Peyer's patch (tissue), 4 donors: ENCODE measurements at regions not wholly inside any gene's neighbourhood (a gene's known extent, or its start where the extent isn't known, plus 50 kb on each side); places are given as distances from the start of the nearest gene placed in this dataset.

Source experiments
- DNase-seq, 3 donors: peaks; one replicate each; pipeline ENCODE4 v3.0.0-alpha.2; 2017 to 2019
- H3K27ac ChIP-seq, 4 donors: fragments of 200-600 bp; sonication (generic); one replicate each; pipeline ENCODE4 v1.5.1; 2016 to 2019
- H3K27me3 ChIP-seq, 2 donors: fragments of 200-600 bp; sonication (generic); one replicate each; pipeline ENCODE4 v1.5.1; 2019
- H3K36me3 ChIP-seq, 3 donors: fragments of 200-600 bp; sonication (generic); one replicate each; pipeline ENCODE4 v1.5.1; 2016 to 2019
- H3K4me1 ChIP-seq, 4 donors: fragments of 200-600 bp; sonication (generic); one replicate each; pipeline ENCODE4 v1.5.1; 2016 to 2019
- H3K4me3 ChIP-seq, 4 donors: fragments of 200-600 bp; sonication (generic); 1 replicate in 3 of 4; 2 replicates in 1 of 4; pipeline ENCODE4 v1.5.1; 2016 to 2019; ENCODE audit warnings: mild to moderate bottlenecking in 1 of 4
- H3K9me3 ChIP-seq, 4 donors: fragments of 200-600 bp; sonication (generic); one replicate each; pipeline ENCODE4 v1.5.1; 2016 to 2019; ENCODE audit warnings: mild to moderate bottlenecking in 1 of 4
- POLR2A ChIP-seq, 2 donors: fragments of 450-650 bp; IDR thresholded peaks; one replicate each; pipeline ENCODE4 v1.5.1; 2017; ENCODE audit warnings: antibody characterized with exemption in 2 of 2, mild to moderate bottlenecking in 2 of 2, moderate library complexity in 2 of 2
- TF ChIP-seq, protein P1 (sequence below), 6 experiments: fragments of 450-650 bp in 4 of 6; fragments of 200-600 bp in 2 of 6; sonication (generic) in 1 of 6; IDR thresholded peaks; one replicate each; pipeline ENCODE4 v1.5.1; 2017 to 2019; ENCODE audit warnings: antibody characterized with exemption in 6 of 6, mild to moderate bottlenecking in 3 of 6, moderate library complexity in 1 of 6

DNA sequence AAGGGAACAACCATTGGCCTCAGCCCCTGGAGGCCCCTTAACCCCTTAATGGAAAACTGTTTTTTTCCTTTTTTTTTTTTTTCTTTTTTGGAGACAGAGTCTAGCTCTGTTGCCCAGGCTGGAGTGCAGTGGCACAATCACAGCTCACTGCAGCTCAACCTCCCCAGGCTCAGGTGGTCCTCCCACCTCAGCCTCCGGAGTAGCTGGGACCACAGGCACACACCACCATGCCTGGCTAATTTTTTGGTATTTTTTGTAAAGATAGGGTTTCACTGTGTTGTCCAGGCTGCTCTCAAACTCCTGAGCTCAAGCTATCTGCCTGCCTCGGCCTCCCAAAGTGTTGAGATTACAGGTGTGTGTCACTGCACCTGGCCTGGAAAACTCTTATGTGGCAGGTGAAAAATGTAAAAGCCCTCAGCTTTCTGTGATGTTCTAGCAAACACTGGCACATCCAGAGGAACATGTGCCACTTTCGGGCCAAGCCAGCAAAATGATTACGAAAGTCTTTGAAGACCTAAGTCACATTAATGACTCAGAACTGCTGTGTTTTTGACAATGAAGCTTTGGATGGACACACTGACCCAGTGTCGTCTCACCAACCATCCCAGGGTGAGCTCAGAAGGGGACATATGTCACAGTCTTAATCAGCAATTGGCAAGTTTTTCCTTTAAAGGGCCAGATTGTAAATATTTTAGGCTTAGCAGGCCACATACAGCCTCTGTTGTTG lies 189.3 kb upstream of the TPM1 start:
- no peak for DNase-seq
- no peaks in the 10 kb centered on the region for H3K9me3 ChIP-seq
- peaks cover 0 to 7% (median 0%) of the 10 kb centered on the region in 4 donors for H3K4me1 ChIP-seq
- TF ChIP-seq POLR2A (IDR thresholded peaks at IDR 0.05), result no peak
- TF ChIP-seq, protein P1, sequence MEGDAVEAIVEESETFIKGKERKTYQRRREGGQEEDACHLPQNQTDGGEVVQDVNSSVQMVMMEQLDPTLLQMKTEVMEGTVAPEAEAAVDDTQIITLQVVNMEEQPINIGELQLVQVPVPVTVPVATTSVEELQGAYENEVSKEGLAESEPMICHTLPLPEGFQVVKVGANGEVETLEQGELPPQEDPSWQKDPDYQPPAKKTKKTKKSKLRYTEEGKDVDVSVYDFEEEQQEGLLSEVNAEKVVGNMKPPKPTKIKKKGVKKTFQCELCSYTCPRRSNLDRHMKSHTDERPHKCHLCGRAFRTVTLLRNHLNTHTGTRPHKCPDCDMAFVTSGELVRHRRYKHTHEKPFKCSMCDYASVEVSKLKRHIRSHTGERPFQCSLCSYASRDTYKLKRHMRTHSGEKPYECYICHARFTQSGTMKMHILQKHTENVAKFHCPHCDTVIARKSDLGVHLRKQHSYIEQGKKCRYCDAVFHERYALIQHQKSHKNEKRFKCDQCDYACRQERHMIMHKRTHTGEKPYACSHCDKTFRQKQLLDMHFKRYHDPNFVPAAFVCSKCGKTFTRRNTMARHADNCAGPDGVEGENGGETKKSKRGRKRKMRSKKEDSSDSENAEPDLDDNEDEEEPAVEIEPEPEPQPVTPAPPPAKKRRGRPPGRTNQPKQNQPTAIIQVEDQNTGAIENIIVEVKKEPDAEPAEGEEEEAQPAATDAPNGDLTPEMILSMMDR (IDR thresholded peaks at IDR 0.05), result no peak
- H3K36me3 ChIP-seq, result no peaks in the 10 kb centered on the region
- no peak overlapping the region for H3K4me3 ChIP-seq
- H3K27ac ChIP-seq, result no peak overlapping the region
- no peaks in the 10 kb centered on the region for H3K27me3 ChIP-seq

DNA sequence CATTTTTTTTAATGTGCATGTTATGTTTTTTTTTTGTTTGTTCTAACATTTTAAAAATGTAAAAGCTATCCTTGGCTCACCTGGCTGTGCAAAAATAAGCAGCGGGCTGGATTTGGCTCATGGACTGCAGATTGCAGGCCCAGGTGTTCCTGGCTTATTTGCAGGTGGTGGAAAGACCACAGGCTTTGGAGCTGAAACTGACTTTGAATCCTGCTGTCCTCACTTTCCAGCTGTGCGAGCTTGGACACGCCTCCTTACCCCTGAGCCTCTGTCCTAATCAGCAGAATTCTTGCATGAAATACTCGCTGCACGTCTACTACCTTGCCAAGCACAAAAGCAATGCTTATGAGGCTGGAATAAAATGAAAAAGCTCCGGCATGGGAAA lies 188.7 kb upstream of the TPM1 start:
- Histone ChIP-seq H3K9me3 (no peaks in the 10 kb centered on the region), H3K27ac (no peak overlapping the region), H3K27me3 (no peaks in the 10 kb centered on the region), H3K36me3 (no peaks in the 10 kb centered on the region), H3K4me1 (peaks cover 0 to 2% (median 0%) of the 10 kb centered on the region in 4 donors), H3K4me3 (no peak overlapping the region)
- TF ChIP-seq, protein P1 (IDR thresholded peaks at IDR 0.05), result no peak
- no peak for TF ChIP-seq POLR2A (IDR thresholded peaks at IDR 0.05)
- no peak for DNase-seq

DNA sequence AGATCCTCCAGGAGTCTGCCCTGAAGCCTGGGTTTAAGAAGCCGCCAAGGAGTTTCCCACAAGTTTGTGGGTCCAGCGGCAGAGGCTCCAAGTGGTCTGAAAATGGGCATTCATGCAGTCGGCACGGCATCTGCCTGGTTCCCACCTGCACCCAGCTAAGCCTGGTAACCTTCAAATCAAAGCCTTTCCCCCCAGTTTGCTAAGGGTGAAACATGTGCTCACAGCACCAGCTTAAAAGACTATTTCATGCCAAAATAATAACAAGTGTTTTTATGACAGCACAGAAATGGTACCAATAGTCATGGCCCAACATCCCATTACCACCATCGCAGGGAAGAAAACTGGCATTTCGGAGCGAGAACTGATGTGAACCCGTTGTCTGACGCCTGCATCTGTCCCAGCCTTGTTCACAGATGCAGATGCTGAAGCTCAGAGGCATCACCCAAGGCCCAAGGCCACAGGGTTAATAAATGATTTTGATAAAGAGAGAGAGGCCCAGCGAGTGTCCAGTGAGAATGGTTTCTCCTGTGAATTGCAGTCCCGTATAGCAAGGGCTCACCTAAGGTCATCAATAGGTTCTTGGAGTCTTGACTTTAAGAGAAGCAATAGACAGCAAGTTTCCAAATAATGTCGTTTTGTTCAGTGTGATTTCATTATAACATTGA lies 188.0 kb upstream of the TPM1 start:
- no peaks in the 10 kb centered on the region for H3K9me3 ChIP-seq
- H3K36me3 ChIP-seq, result no peaks in the 10 kb centered on the region
- no peak for DNase-seq
- no peak overlapping the region for H3K4me3 ChIP-seq
- H3K4me1 ChIP-seq, result no peaks in the 10 kb centered on the region
- H3K27me3 ChIP-seq, result no peaks in the 10 kb centered on the region
- no peak overlapping the region for H3K27ac ChIP-seq
- TF ChIP-seq, protein P1 (IDR thresholded peaks at IDR 0.05), result no peak
- no peak for TF ChIP-seq POLR2A (IDR thresholded peaks at IDR 0.05)

GRCh38 chr15:62855085-62855476 lies 187.5 kb upstream of the TPM1 start:
- TF ChIP-seq POLR2A (IDR thresholded peaks at IDR 0.05), result no peak
- TF ChIP-seq, protein P1 (IDR thresholded peaks at IDR 0.05), result no peak
- no peaks in the 10 kb centered on the region for H3K4me1 ChIP-seq
- DNase-seq, result no peak
- H3K4me3 ChIP-seq, result no peak overlapping the region
- no peaks in the 10 kb centered on the region for H3K9me3 ChIP-seq
- H3K36me3 ChIP-seq, result no peaks in the 10 kb centered on the region
- H3K27me3 ChIP-seq, result no peaks in the 10 kb centered on the region
- H3K27ac ChIP-seq, result no peak overlapping the region

GRCh38 chr15:62856466-62857246 lies 185.9 kb upstream of the TPM1 start:
- no peaks in the 10 kb centered on the region for H3K4me1 ChIP-seq
- H3K4me3 ChIP-seq, result no peak overlapping the region
- H3K9me3 ChIP-seq, result no peaks in the 10 kb centered on the region
- H3K36me3 ChIP-seq, result no peaks in the 10 kb centered on the region
- no peak for DNase-seq
- no peak overlapping the region for H3K27ac ChIP-seq
- no peaks in the 10 kb centered on the region for H3K27me3 ChIP-seq
- TF ChIP-seq POLR2A (IDR thresholded peaks at IDR 0.05), result no peak
- TF ChIP-seq, protein P1 (IDR thresholded peaks at IDR 0.05), result no peak
